ENCODE measurements at regions not wholly inside any gene's neighbourhood (a gene's known extent, or its start where the extent isn't known, plus 50 kb on each side); places are given as distances from the start of the nearest gene placed in this dataset.

DNA sequence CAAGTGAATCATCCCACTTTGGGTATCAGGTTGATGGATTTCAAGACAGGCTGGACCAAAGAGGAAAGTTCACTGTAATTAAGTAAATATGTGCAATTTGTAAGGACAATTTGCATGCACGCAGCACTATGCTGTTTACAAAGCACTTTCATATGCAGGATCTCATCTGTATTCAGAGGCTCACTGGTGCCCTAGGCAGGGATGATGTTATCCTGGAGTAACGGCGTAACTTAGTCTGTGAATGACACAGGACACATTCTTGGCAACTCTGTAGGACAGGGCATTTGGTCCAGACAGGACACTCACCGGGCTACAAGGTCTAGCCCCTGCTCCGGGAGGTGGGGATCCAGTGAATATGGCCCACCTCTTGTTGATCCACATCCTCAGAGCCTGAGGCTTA lies 365.4 kb upstream of the DUSP10 start:
- TF ChIP-seq, protein P1, sequence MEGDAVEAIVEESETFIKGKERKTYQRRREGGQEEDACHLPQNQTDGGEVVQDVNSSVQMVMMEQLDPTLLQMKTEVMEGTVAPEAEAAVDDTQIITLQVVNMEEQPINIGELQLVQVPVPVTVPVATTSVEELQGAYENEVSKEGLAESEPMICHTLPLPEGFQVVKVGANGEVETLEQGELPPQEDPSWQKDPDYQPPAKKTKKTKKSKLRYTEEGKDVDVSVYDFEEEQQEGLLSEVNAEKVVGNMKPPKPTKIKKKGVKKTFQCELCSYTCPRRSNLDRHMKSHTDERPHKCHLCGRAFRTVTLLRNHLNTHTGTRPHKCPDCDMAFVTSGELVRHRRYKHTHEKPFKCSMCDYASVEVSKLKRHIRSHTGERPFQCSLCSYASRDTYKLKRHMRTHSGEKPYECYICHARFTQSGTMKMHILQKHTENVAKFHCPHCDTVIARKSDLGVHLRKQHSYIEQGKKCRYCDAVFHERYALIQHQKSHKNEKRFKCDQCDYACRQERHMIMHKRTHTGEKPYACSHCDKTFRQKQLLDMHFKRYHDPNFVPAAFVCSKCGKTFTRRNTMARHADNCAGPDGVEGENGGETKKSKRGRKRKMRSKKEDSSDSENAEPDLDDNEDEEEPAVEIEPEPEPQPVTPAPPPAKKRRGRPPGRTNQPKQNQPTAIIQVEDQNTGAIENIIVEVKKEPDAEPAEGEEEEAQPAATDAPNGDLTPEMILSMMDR (IDR thresholded peaks at IDR 0.05; ENCODE audit: low read depth, low read length, poor library complexity, severe bottlenecking): no peak
- TF ChIP-seq EZH2phosphoT487 (IDR thresholded peaks at IDR 0.05; ENCODE audit: borderline replicate concordance, low read length): no peak
